ENCODE measurements at regions not wholly inside any gene's neighbourhood (a gene's known extent, or its start where the extent isn't known, plus 50 kb on each side); places are given as distances from the start of the nearest gene placed in this dataset.
A peak's percentile ranks its signal among the peaks of the same experiment; 100 is the strongest.

- H3K9me3 ChIP-seq (ENCODE audit: control insufficient read depth in 5 of 5, low read length in 5 of 5): no peaks in the 10 kb centered on the region
- peaks cover 3 to 33% (median 32%) of the 10 kb centered on the region in 5 donors for H3K4me1 ChIP-seq (ENCODE audit: control insufficient read depth in 5 of 5, insufficient read depth in 5 of 5, low read length in 5 of 5)
- peak overlapping the region; percentile 53 for H3K27ac ChIP-seq (ENCODE audit: low read depth, low read length)
- H3K36me3 ChIP-seq (ENCODE audit: control insufficient read depth in 5 of 5, insufficient read depth in 5 of 5, low read length in 5 of 5): no peaks in the 10 kb centered on the region
- no peak overlapping the region for H3K9ac ChIP-seq (ENCODE audit: low read length in 5 of 5)
- H3K4me3 ChIP-seq (ENCODE audit: low read depth in 1 of 5, low read length in 5 of 5): no peak overlapping the region
- peaks cover 0 to under 1% (median 0%) of the 10 kb centered on the region in 5 donors for H3K27me3 ChIP-seq (ENCODE audit: control insufficient read depth in 5 of 5, insufficient read depth in 4 of 5, low read length in 5 of 5)
Observed at GRCh38 chrX:151825925-151826485, 86.7 kb upstream of the MAGEA4 start.

DNA sequence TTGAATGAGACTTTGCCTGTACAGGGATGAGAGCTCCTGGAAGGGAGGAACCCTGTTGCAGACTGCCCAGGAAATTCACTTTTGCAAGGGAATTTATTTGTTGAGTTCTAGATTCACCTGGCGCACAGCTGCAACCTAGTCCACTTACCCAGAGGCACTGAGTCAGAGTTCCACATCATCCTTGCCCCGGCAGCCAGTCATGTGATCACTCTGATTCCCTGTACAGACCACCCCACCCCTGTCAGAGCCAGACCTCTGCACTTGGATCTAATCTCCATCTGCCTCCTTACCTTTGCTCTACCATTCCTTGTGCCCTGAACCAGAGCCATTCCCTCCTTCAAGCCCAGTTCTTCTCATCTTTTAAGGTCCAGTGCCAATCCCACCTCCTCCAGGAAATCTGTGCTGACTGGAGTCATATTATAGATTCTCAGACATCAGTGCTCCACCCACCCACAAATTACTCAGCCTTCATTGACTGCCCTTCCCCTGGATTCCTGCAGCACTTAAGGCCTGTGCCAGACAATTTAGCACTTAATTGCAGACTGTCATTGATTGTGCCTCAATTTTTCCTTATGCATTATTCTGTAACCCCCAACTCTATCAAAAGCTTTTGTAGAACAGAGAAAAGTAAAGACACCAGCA, 84.1 kb upstream of the MAGEA4 start:
- Histone ChIP-seq H3K36me3 (ENCODE audit: control insufficient read depth in 5 of 5, insufficient read depth in 5 of 5, low read length in 5 of 5) (no peaks in the 10 kb centered on the region), H3K4me1 (ENCODE audit: control insufficient read depth in 5 of 5, insufficient read depth in 5 of 5, low read length in 5 of 5) (peaks cover 3 to 37% (median 33%) of the 10 kb centered on the region in 5 donors), H3K9ac (ENCODE audit: low read length in 5 of 5) (no peak overlapping the region), H3K27ac (ENCODE audit: low read depth, low read length) (no peak overlapping the region), H3K27me3 (ENCODE audit: control insufficient read depth in 5 of 5, insufficient read depth in 4 of 5, low read length in 5 of 5) (no peaks in the 10 kb centered on the region), H3K4me3 (ENCODE audit: low read depth in 1 of 5, low read length in 5 of 5) (no peak overlapping the region), H3K9me3 (ENCODE audit: control insufficient read depth in 5 of 5, low read length in 5 of 5) (peaks cover 0 to 2% (median 0%) of the 10 kb centered on the region in 5 donors)

GRCh38 chrX:151830911-151831310, 81.8 kb upstream of the MAGEA4 start:
- peak overlapping the region in 1 of 5 donors; percentile 3 for H3K4me3 ChIP-seq (ENCODE audit: low read depth in 1 of 5, low read length in 5 of 5)
- peaks cover 3 to 24% (median 21%) of the 10 kb centered on the region in 5 donors for H3K4me1 ChIP-seq (ENCODE audit: control insufficient read depth in 5 of 5, insufficient read depth in 5 of 5, low read length in 5 of 5)
- peaks cover 0 to 7% (median 0%) of the 10 kb centered on the region in 5 donors for H3K9me3 ChIP-seq (ENCODE audit: control insufficient read depth in 5 of 5, low read length in 5 of 5)
- H3K9ac ChIP-seq (ENCODE audit: low read length in 5 of 5): no peak overlapping the region
- H3K27me3 ChIP-seq (ENCODE audit: control insufficient read depth in 5 of 5, insufficient read depth in 4 of 5, low read length in 5 of 5): peaks cover 0 to 4% (median 0%) of the 10 kb centered on the region in 5 donors
- H3K36me3 ChIP-seq (ENCODE audit: control insufficient read depth in 5 of 5, insufficient read depth in 5 of 5, low read length in 5 of 5): no peaks in the 10 kb centered on the region
- no peak overlapping the region for H3K27ac ChIP-seq (ENCODE audit: low read depth, low read length)

DNA sequence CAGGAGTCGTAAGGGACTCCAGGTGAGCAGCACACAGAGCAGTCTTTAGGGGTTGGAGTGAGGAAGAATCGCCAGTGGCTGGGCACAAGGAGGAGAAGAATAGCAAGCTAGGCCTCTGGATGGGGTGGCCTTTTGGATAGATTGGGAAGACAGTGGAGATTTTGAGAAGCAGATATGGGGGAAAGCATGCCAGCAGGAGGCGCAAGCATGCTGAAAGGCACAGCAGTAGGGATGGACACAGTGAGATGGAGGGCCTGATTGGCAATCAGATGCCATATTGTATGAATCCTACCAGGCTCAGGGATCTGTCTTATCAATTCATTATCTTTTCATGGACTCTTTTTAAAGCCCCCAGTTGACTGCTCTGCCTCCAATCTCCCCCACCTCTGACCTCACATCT, 60.4 kb upstream of the MAGEA4 start:
- H3K36me3 ChIP-seq (ENCODE audit: control insufficient read depth in 5 of 5, insufficient read depth in 5 of 5, low read length in 5 of 5): no peaks in the 10 kb centered on the region
- H3K4me1 ChIP-seq (ENCODE audit: control insufficient read depth in 5 of 5, insufficient read depth in 5 of 5, low read length in 5 of 5): no peaks in the 10 kb centered on the region
- H3K27ac ChIP-seq (ENCODE audit: low read depth, low read length): no peak overlapping the region
- no peak overlapping the region for H3K4me3 ChIP-seq (ENCODE audit: low read depth in 1 of 5, low read length in 5 of 5)
- H3K9me3 ChIP-seq (ENCODE audit: control insufficient read depth in 5 of 5, low read length in 5 of 5): no peaks in the 10 kb centered on the region
- H3K9ac ChIP-seq (ENCODE audit: low read length in 5 of 5): no peak overlapping the region
- H3K27me3 ChIP-seq (ENCODE audit: control insufficient read depth in 5 of 5, insufficient read depth in 4 of 5, low read length in 5 of 5): peaks cover 0 to 6% (median 2%) of the 10 kb centered on the region in 5 donors

GRCh38 chrX:151854726-151855495, 57.8 kb upstream of the MAGEA4 start:
- Histone ChIP-seq H3K27me3 (ENCODE audit: control insufficient read depth in 5 of 5, insufficient read depth in 4 of 5, low read length in 5 of 5) (peaks cover 0 to 6% (median 0%) of the 10 kb centered on the region in 5 donors), H3K36me3 (ENCODE audit: control insufficient read depth in 5 of 5, insufficient read depth in 5 of 5, low read length in 5 of 5) (no peaks in the 10 kb centered on the region), H3K9me3 (ENCODE audit: control insufficient read depth in 5 of 5, low read length in 5 of 5) (no peaks in the 10 kb centered on the region), H3K27ac (ENCODE audit: low read depth, low read length) (no peak overlapping the region), H3K9ac (ENCODE audit: low read length in 5 of 5) (no peak overlapping the region), H3K4me3 (ENCODE audit: low read depth in 1 of 5, low read length in 5 of 5) (no peak overlapping the region), H3K4me1 (ENCODE audit: control insufficient read depth in 5 of 5, insufficient read depth in 5 of 5, low read length in 5 of 5) (no peaks in the 10 kb centered on the region)

GRCh38 chrX:151859481-151859880, 53.2 kb upstream of the MAGEA4 start:
- H3K9me3 ChIP-seq (ENCODE audit: control insufficient read depth in 5 of 5, low read length in 5 of 5): no peaks in the 10 kb centered on the region
- no peaks in the 10 kb centered on the region for H3K27me3 ChIP-seq (ENCODE audit: control insufficient read depth in 5 of 5, insufficient read depth in 4 of 5, low read length in 5 of 5)
- no peaks in the 10 kb centered on the region for H3K36me3 ChIP-seq (ENCODE audit: control insufficient read depth in 5 of 5, insufficient read depth in 5 of 5, low read length in 5 of 5)
- no peak overlapping the region for H3K9ac ChIP-seq (ENCODE audit: low read length in 5 of 5)
- H3K4me3 ChIP-seq (ENCODE audit: low read depth in 1 of 5, low read length in 5 of 5): no peak overlapping the region
- no peak overlapping the region for H3K27ac ChIP-seq (ENCODE audit: low read depth, low read length)
- H3K4me1 ChIP-seq (ENCODE audit: control insufficient read depth in 5 of 5, insufficient read depth in 5 of 5, low read length in 5 of 5): no peaks in the 10 kb centered on the region

GRCh38 chrX:151860827-151861226, 51.9 kb upstream of the MAGEA4 start:
- no peaks in the 10 kb centered on the region for H3K9me3 ChIP-seq (ENCODE audit: control insufficient read depth in 5 of 5, low read length in 5 of 5)
- no peaks in the 10 kb centered on the region for H3K36me3 ChIP-seq (ENCODE audit: control insufficient read depth in 5 of 5, insufficient read depth in 5 of 5, low read length in 5 of 5)
- H3K27me3 ChIP-seq (ENCODE audit: control insufficient read depth in 5 of 5, insufficient read depth in 4 of 5, low read length in 5 of 5): no peaks in the 10 kb centered on the region
- H3K4me3 ChIP-seq (ENCODE audit: low read depth in 1 of 5, low read length in 5 of 5): no peak overlapping the region
- H3K27ac ChIP-seq (ENCODE audit: low read depth, low read length): no peak overlapping the region
- no peak overlapping the region for H3K9ac ChIP-seq (ENCODE audit: low read length in 5 of 5)
- no peaks in the 10 kb centered on the region for H3K4me1 ChIP-seq (ENCODE audit: control insufficient read depth in 5 of 5, insufficient read depth in 5 of 5, low read length in 5 of 5)
